Activated CD8-positive, alpha-beta memory T cell treated with anti-CD3 and anti-CD28 coated beads, Interleukin-2, amount 10 ng/mL, durations not matched to agents 7 days and 5 days (primary cell): ENCODE measurements at regions not wholly inside any gene's neighbourhood (a gene's known extent, or its start where the extent isn't known, plus 50 kb on each side); places are given as distances from the start of the nearest gene placed in this dataset.
"Not testable (repeated sequence)": the region's sequence is repeated elsewhere in the genome, so short reads cannot be mapped to it uniquely, and the experiment has no call there.

Experiments
- ATAC-seq: fragments of 150-1000 bp; cut with Tn5 transposase; one replicate; pipeline ENCODE4 v1.10.0; 2021; ENCODE audit warnings: moderate library complexity
- CTCF ChIA-PET: fragments of 350-600 bp; sonication (Branson Sonifier 250); formaldehyde crosslinking; loops from one replicate; lab custom pipeline; 2021; ENCODE audit warnings: antibody characterized with exemption; lab: Charles Lee
- DNase-seq: peaks from one replicate; pipeline ENCODE4 v3.0.0-alpha.2; 2020
- H3K27ac Mint-ChIP-seq: one replicate; pipeline ENCODE4 v1.8.0; 2021; ENCODE audit warnings: mild to moderate bottlenecking, mixed read lengths
- H3K27me3 Mint-ChIP-seq: one replicate; pipeline ENCODE4 v1.8.0; 2021; ENCODE audit warnings: mixed read lengths
- H3K36me3 Mint-ChIP-seq: one replicate; pipeline ENCODE4 v1.8.0; 2021; ENCODE audit warnings: mild to moderate bottlenecking, mixed read lengths
- H3K4me1 Mint-ChIP-seq: one replicate; pipeline ENCODE4 v1.8.0; 2021; ENCODE audit warnings: mixed read lengths
- H3K4me3 Mint-ChIP-seq: one replicate; pipeline ENCODE4 v1.8.0; 2021; ENCODE audit warnings: mild to moderate bottlenecking, moderate library complexity, mixed read lengths
- H3K9me3 Mint-ChIP-seq: one replicate; pipeline ENCODE4 v1.8.0; 2022; ENCODE audit warnings: low read depth, mixed read lengths

DNA sequence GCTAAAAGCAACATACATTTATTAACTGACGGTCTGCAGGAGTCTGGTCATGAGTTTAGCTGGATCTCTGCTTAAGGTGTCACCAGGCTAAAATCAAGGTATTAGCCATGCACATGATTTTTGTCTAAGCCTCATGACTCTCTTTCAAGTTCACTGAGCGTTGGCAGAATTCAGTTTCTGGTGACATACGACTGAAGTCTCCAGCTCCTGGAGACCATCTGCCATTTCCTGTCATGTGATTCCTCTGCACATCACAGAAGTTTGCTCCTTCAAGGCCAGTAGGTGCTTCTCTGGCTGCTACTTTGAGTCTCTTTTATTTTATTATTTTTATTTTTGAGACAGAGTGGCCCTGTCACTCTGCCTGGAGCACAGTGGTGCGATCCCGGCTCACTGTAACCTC is 148.4 kb upstream of the EYA4 start:
- no peaks in the 10 kb centered on the region for H3K36me3 Mint-ChIP-seq
- H3K4me3 Mint-ChIP-seq, result no peak overlapping the region
- no peak for ATAC-seq
- no peak for DNase-seq
- no peak overlapping the region for H3K27ac Mint-ChIP-seq
- H3K4me1 Mint-ChIP-seq, result no peaks in the 10 kb centered on the region
- peaks cover 2% of the 10 kb centered on the region for H3K27me3 Mint-ChIP-seq
- H3K9me3 Mint-ChIP-seq, result no peaks in the 10 kb centered on the region
- CTCF ChIA-PET, result interaction anchor here (1.7 kb wide), 1 partner anchor 23 kb away, joined by 3 read pairs; no protein-coding TSS in a partner anchor

- not testable (repeated sequence) for H3K27me3 Mint-ChIP-seq, ATAC-seq, H3K27ac Mint-ChIP-seq, H3K4me1 Mint-ChIP-seq, H3K9me3 Mint-ChIP-seq, H3K4me3 Mint-ChIP-seq, H3K36me3 Mint-ChIP-seq, DNase-seq
- CTCF ChIA-PET, result interaction anchor here (1.7 kb wide), 1 partner anchor 23 kb away, joined by 3 read pairs; no protein-coding TSS in a partner anchor
Measured at GRCh38 chr6:133093211-133093610, 147.9 kb upstream of the EYA4 start.

DNA sequence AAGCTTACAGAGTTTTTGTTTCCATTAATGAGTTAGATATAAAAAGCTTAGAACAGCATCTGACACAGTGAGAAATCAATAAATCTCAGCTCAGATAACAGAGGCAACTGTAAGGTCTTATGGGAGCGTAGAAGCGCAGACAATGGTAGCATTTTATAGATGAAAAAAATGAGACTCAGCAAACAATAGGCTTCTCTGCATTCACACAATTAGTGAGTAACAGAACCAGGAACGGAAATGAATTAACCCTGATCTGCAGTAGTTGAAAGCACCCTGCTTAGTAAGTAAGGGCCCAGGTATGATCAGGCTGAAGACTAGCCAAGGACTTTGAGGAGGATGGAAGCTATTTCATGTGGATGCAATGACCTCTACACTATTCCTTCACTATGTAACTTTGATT is 147.2 kb upstream of the EYA4 start:
- ATAC-seq (no peak), DNase-seq (no peak)
- Mint-ChIP-seq H3K9me3 (no peaks in the 10 kb centered on the region), H3K4me1 (no peaks in the 10 kb centered on the region), H3K36me3 (no peaks in the 10 kb centered on the region), H3K27me3 (no peaks in the 10 kb centered on the region), H3K4me3 (no peak overlapping the region), H3K27ac (no peak overlapping the region)
- CTCF ChIA-PET, result interaction anchor here (0.6 kb wide), 1 partner anchor 8 kb away, joined by 3 read pairs; no protein-coding TSS in a partner anchor

- Mint-ChIP-seq H3K27me3 (no peaks in the 10 kb centered on the region), H3K9me3 (no peaks in the 10 kb centered on the region), H3K36me3 (no peaks in the 10 kb centered on the region), H3K27ac (no peak overlapping the region), H3K4me3 (no peak overlapping the region), H3K4me1 (no peaks in the 10 kb centered on the region)
- DNase-seq (no peak), ATAC-seq (no peak)
- CTCF ChIA-PET, result no interaction called here
Measured at GRCh38 chr6:133097208-133097607, 143.9 kb upstream of the EYA4 start.

GRCh38 chr6:133099573-133099972 is 141.6 kb upstream of the EYA4 start:
- CTCF ChIA-PET, result no interaction called here
- Mint-ChIP-seq H3K36me3 (no peaks in the 10 kb centered on the region), H3K4me3 (no peak overlapping the region), H3K27ac (no peak overlapping the region), H3K4me1 (no peaks in the 10 kb centered on the region), H3K9me3 (no peaks in the 10 kb centered on the region), H3K27me3 (no peaks in the 10 kb centered on the region)
- no peak for ATAC-seq
- no peak for DNase-seq

DNA sequence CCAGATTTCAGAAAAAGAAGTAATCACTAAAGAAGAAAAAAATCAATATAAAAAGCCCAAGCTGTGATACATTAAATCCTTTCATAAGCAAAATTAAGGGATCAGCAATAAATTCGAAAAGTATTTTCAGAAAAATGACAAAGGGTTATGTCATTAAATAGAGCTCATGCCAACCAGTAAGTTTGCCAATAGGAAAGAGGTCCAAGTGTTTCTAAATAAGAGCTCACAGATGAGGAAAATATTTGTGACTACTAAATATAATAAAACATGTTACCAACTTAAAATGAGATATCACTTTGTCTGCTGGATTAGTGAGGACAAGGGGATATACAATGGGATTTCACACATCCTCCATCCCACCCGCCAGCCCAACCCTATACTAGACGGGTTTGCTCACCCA is 140.3 kb upstream of the EYA4 start:
- no peaks in the 10 kb centered on the region for H3K4me1 Mint-ChIP-seq
- no peak for ATAC-seq
- no peaks in the 10 kb centered on the region for H3K27me3 Mint-ChIP-seq
- no peak overlapping the region for H3K27ac Mint-ChIP-seq
- no peaks in the 10 kb centered on the region for H3K9me3 Mint-ChIP-seq
- no peak for DNase-seq
- no peaks in the 10 kb centered on the region for H3K36me3 Mint-ChIP-seq
- H3K4me3 Mint-ChIP-seq, result no peak overlapping the region
- CTCF ChIA-PET, result no interaction called here

GRCh38 chr6:133101790-133102189 is 139.4 kb upstream of the EYA4 start:
- Mint-ChIP-seq H3K27me3 (no peaks in the 10 kb centered on the region), H3K36me3 (no peaks in the 10 kb centered on the region), H3K4me3 (no peak overlapping the region), H3K27ac (no peak overlapping the region), H3K9me3 (no peaks in the 10 kb centered on the region), H3K4me1 (no peaks in the 10 kb centered on the region)
- ATAC-seq, result no peak
- CTCF ChIA-PET, result interaction anchor here (0.7 kb wide), 1 partner anchor 8 kb away, joined by 3 read pairs; no protein-coding TSS in a partner anchor
- no peak for DNase-seq

DNA sequence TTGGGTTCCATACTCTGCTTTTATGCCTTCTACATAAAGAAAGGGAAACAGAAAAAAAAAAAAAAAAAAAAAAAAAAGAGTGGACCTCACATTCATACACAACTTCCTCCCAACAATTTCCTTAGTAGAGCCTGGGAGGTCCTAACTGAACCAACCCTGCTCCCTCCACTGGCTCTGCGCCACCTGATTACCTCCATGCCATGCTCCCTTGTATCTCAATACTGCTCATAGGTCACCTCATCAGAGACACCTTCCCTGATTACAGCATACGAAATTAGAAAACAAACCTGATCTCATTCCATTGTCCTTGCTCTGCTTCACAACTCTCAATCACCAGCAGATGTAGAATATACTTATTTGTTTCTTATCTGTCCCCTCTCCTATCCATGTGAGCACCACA is 134.2 kb upstream of the EYA4 start:
- ATAC-seq, result no peak
- no peak for DNase-seq
- no peaks in the 10 kb centered on the region for H3K36me3 Mint-ChIP-seq
- no peak overlapping the region for H3K27ac Mint-ChIP-seq
- no peaks in the 10 kb centered on the region for H3K9me3 Mint-ChIP-seq
- no peaks in the 10 kb centered on the region for H3K4me1 Mint-ChIP-seq
- CTCF ChIA-PET, result no interaction called here
- no peaks in the 10 kb centered on the region for H3K27me3 Mint-ChIP-seq
- H3K4me3 Mint-ChIP-seq, result no peak overlapping the region

GRCh38 chr6:133108419-133108818 is 132.7 kb upstream of the EYA4 start:
- H3K4me3 Mint-ChIP-seq, result no peak overlapping the region
- no peak for DNase-seq
- CTCF ChIA-PET, result no interaction called here
- H3K27ac Mint-ChIP-seq, result no peak overlapping the region
- ATAC-seq, result no peak
- no peaks in the 10 kb centered on the region for H3K4me1 Mint-ChIP-seq
- no peaks in the 10 kb centered on the region for H3K27me3 Mint-ChIP-seq
- no peaks in the 10 kb centered on the region for H3K9me3 Mint-ChIP-seq
- H3K36me3 Mint-ChIP-seq, result no peaks in the 10 kb centered on the region

GRCh38 chr6:133114973-133115372 is 126.2 kb upstream of the EYA4 start:
- ATAC-seq, result no peak
- H3K4me1 Mint-ChIP-seq, result no peaks in the 10 kb centered on the region
- no peaks in the 10 kb centered on the region for H3K36me3 Mint-ChIP-seq
- CTCF ChIA-PET, result no interaction called here
- no peaks in the 10 kb centered on the region for H3K27me3 Mint-ChIP-seq
- no peak for DNase-seq
- H3K4me3 Mint-ChIP-seq, result no peak overlapping the region
- H3K27ac Mint-ChIP-seq, result no peak overlapping the region
- no peaks in the 10 kb centered on the region for H3K9me3 Mint-ChIP-seq

DNA sequence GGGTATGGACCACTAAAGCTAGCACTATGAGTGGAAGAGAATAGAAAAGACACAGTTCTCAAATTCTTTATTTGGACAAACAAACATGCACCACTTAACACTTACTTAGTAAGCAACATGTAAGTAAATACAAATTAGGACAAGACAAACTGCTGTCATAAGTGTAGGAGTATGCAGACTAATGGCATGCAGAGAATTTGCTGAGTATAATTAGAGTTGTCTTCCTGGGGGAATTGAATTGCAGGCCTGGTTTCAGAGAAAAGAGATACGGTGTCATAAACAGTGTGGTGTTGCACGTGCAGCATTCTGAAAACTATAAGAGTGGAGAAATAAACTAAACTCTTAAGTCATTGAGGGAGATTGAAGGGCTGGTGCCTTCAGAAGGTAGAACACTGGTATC is 125.2 kb upstream of the EYA4 start:
- Mint-ChIP-seq H3K4me1 (no peaks in the 10 kb centered on the region), H3K27me3 (no peaks in the 10 kb centered on the region), H3K36me3 (no peaks in the 10 kb centered on the region), H3K9me3 (no peaks in the 10 kb centered on the region), H3K4me3 (no peak overlapping the region), H3K27ac (no peak overlapping the region)
- ATAC-seq (no peak), DNase-seq (no peak)
- CTCF ChIA-PET, result no interaction called here

DNA sequence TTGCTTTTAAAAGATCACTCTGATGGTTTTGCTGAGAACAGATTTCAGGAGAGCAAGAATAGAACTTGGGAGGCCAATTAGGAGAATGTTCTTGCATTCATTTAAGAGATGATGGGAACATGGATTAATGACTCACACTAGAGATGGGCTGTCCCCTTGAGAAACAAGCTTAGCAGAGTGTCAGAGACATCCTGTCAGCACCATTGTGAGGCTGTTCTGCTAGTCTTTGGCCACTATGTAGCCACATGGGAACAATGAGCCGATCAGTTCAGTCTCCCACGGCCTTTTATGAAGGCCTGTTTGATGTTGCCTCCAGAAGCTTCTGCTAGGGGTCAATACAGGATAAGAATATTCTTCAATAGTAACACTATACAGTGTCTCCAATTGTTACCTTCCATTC is 113.0 kb upstream of the EYA4 start:
- no peak for ATAC-seq
- CTCF ChIA-PET, result no interaction called here
- no peaks in the 10 kb centered on the region for H3K4me1 Mint-ChIP-seq
- no peaks in the 10 kb centered on the region for H3K9me3 Mint-ChIP-seq
- DNase-seq, result no peak
- H3K27me3 Mint-ChIP-seq, result no peaks in the 10 kb centered on the region
- no peaks in the 10 kb centered on the region for H3K36me3 Mint-ChIP-seq
- no peak overlapping the region for H3K27ac Mint-ChIP-seq
- no peak overlapping the region for H3K4me3 Mint-ChIP-seq

- no peaks in the 10 kb centered on the region for H3K36me3 Mint-ChIP-seq
- H3K27ac Mint-ChIP-seq, result no peak overlapping the region
- CTCF ChIA-PET, result no interaction called here
- H3K4me3 Mint-ChIP-seq, result no peak overlapping the region
- H3K9me3 Mint-ChIP-seq, result no peaks in the 10 kb centered on the region
- ATAC-seq (no peak), DNase-seq (no peak)
- no peaks in the 10 kb centered on the region for H3K27me3 Mint-ChIP-seq
- no peaks in the 10 kb centered on the region for H3K4me1 Mint-ChIP-seq
Measured at GRCh38 chr6:133129556-133129955, 111.6 kb upstream of the EYA4 start.

DNA sequence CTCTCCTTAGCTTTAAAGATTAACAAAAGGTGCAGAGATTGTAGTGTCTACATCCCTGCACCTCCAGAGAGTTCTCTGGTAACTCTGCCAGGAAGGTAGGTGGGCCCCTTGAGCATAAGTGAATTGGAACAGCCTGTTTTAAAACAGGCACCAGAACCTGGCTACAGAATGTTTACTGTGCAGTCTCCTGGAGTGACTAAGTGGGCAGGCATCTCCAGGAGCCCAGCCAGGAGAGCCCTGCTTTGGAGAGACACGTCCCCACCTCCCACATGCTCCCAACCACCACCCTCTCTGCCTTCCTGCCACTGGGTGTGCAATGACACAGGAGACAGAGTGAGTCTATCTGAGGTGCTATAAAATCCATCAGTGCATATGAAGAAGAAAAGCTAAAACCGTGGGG is 110.3 kb upstream of the EYA4 start:
- H3K27me3 Mint-ChIP-seq, result no peaks in the 10 kb centered on the region
- H3K4me1 Mint-ChIP-seq, result no peaks in the 10 kb centered on the region
- H3K9me3 Mint-ChIP-seq, result no peaks in the 10 kb centered on the region
- no peak overlapping the region for H3K4me3 Mint-ChIP-seq
- no peak overlapping the region for H3K27ac Mint-ChIP-seq
- no peaks in the 10 kb centered on the region for H3K36me3 Mint-ChIP-seq
- DNase-seq, result no peak
- no peak for ATAC-seq
- CTCF ChIA-PET, result no interaction called here
